ENCODE measurements at regions not wholly inside any gene's neighbourhood (a gene's known extent, or its start where the extent isn't known, plus 50 kb on each side); places are given as distances from the start of the nearest gene placed in this dataset.
A peak's percentile ranks its signal among the peaks of the same experiment; 100 is the strongest.

- Histone ChIP-seq H3K27ac (ENCODE audit: extremely low read depth, low read depth, low read length) (no peak overlapping the region), H3K4me2 (ENCODE audit: insufficient read depth, low read length) (no peak overlapping the region), H2AFZ (ENCODE audit: low read depth, low read length) (no peak overlapping the region; the same call in 1 of the 2 replicates), H3K4me3 (no peak overlapping the region), H3K9me1 (ENCODE audit: control insufficient read depth, insufficient read depth, low read length) (no peaks in the 10 kb centered on the region), H4K20me1 (replicated peaks; ENCODE audit: control insufficient read depth, insufficient read depth, low read length) (no peaks in the 10 kb centered on the region), H3K79me2 (ENCODE audit: control insufficient read depth, insufficient read depth, low read length) (no peaks in the 10 kb centered on the region), H3K27me3 (ENCODE audit: control insufficient read depth in 2 of 2, insufficient read depth in 2 of 2, low read length in 2 of 2) (no peaks in the 10 kb centered on the region), H3K4me1 (replicated peaks in 1 of 2; ENCODE audit: control insufficient read depth in 2 of 2, insufficient read depth in 2 of 2, low read length in 2 of 2) (peaks cover 0 to 3% of the 10 kb centered on the region in 2 experiments; a peak in 1 of 5 replicates), H3K9ac (ENCODE audit: insufficient read depth in 1 of 2, low read depth in 2 of 2, low read length in 2 of 2) (no peak overlapping the region), H3K36me3 (ENCODE audit: control insufficient read depth, insufficient read depth, low read length) (no peaks in the 10 kb centered on the region), H3K9me3 (replicated peaks; ENCODE audit: control insufficient read depth, insufficient read depth, low read depth, low read length) (no peaks in the 10 kb centered on the region)
- ChIA-PET CTCF (ENCODE audit: low intra/inter-chr PET ratio) (no interaction called here), POLR2A (interaction anchor here (0.9 kb wide), 1 partner anchor 10 kb away, joined by 5 read pairs; no protein-coding TSS in a partner anchor)
- FAIRE-seq (peak; percentile 11), DNase-seq (ENCODE audit: extremely low read depth in 1 of 4, low spot score in 3 of 4) (peak in 2 of 4 experiments; percentile 7 to 44), ATAC-seq (peak; percentile 70)
- no TSS peak for BruUV-seq (replicated peaks)
- WGBS (ENCODE audit: insufficient coverage, low coverage, missing lambda C conversion rate): 17% methylated on average over 4 of the region's 4 CpGs
- intact Hi-C loops (cut with micrococcal nuclease): no loop called here
- TF ChIP-seq E2F3 (CRISPR knock-in tag; IDR thresholded peaks at IDR 0.05) (no peak), ZNF592 (IDR thresholded peaks at IDR 0.05) (0 out of 2 replicates have a peak, but pooled peaks have one; percentile 22), REST (IDR thresholded peaks at IDR 0.05; ENCODE audit: borderline replicate concordance) (peak; percentile 85), REST (CRISPR knock-in tag; IDR thresholded peaks at IDR 0.05; ENCODE audit: low read depth) (no peak), SMAD4 (CRISPR knock-in tag; conservative IDR thresholded peaks at IDR 0.05) (no peak), NCOA4 (IDR thresholded peaks at IDR 0.05; ENCODE audit: partially characterized antibody) (no peak), L3MBTL2 (IDR thresholded peaks at IDR 0.05) (peak; percentile 23; the same call in 1 of the 2 replicates), SRSF9 (IDR thresholded peaks at IDR 0.05; ENCODE audit: borderline replicate concordance, low read depth, low read length) (no peak)
- in situ Hi-C loops (cut with MboI): no loop called here
These were observed 165.3 kb downstream of the FBXO8 start for GRCh38 chr4:174118171-174118570.

Measured in K562 (cell line).